SK-N-SH (cell line): ENCODE measurements at regions not wholly inside any gene's neighbourhood (a gene's known extent, or its start where the extent isn't known, plus 50 kb on each side); places are given as distances from the start of the nearest gene placed in this dataset.

ENCODE experiments used
- CTCF ChIA-PET: fragments of 300-600, 350-600 bp; formaldehyde crosslinking; extraction: SDS; loops from one replicate; lab custom pipeline; 2021; lab: Yijun Ruan, JAX
- POLR2A ChIA-PET: fragments of 350-600 bp; sonication (Branson Sonifier 250); formaldehyde crosslinking; extraction: SDS; loops from one replicate; lab custom pipeline; 2020; ENCODE audit warnings: antibody characterized with exemption, inconsistent platforms; lab: Yijun Ruan, JAX
- DNase-seq: peaks from one replicate; pipeline ENCODE4 v3.0.0; 2012
- H2AFZ ChIP-seq: fragments of 200-600 bp; sonication (generic); 2 replicates; pipeline ENCODE4 v1.8.1; 2016; ENCODE audit warnings: antibody characterized with exemption, mild to moderate bottlenecking, low read depth
- H3F3A ChIP-seq: fragments of 200-600 bp; sonication (generic); replicated peaks from 2 replicates; pipeline ENCODE3; 2016; ENCODE audit warnings: antibody characterized with exemption, mild to moderate bottlenecking; ENCODE audit not compliant: insufficient read depth
- H3K27ac ChIP-seq, 2 experiments: fragments of 200-500 bp in 1 of 2; fragments of 200-600 bp in 1 of 2; sonication (Bioruptor generic) in 1 of 2; sonication (generic), shearing (Covaris generic) in 1 of 2; 2 replicates each; pipeline versions ENCODE4 v1.5.1 to v1.6.1; 2014 to 2016; ENCODE audit warnings: low read depth in 2 of 2, inconsistent platforms in 1 of 2, low read length in 1 of 2, mild to moderate bottlenecking in 1 of 2, mixed read lengths in 1 of 2
- H3K27me3 ChIP-seq: fragments of 200-600 bp; sonication (generic), shearing (Covaris generic); 2 replicates; pipeline ENCODE4 v1.6.1; 2016; ENCODE audit warnings: mixed run types; ENCODE audit not compliant: insufficient read depth
- H3K36me3 ChIP-seq, 2 experiments: fragments of 200-500 bp in 1 of 2; fragments of 200-600 bp in 1 of 2; sonication (Bioruptor generic) in 1 of 2; sonication (generic) in 1 of 2; replicated peaks in 1 of 2; 2 replicates each; pipeline versions ENCODE3 to v1.5.1; 2014 to 2016; ENCODE audit warnings: low read length in 1 of 2, mild to moderate bottlenecking in 1 of 2; ENCODE audit not compliant: insufficient read depth in 2 of 2, control insufficient read depth in 1 of 2
- H3K4me1 ChIP-seq, 2 experiments: fragments of 200-500 bp in 1 of 2; fragments of 200-600 bp in 1 of 2; sonication (Bioruptor generic) in 1 of 2; sonication (generic), shearing (Covaris generic) in 1 of 2; 2 replicates each; pipeline versions ENCODE4 v1.5.1 to v1.6.1; 2014 to 2016; ENCODE audit warnings: low read depth in 1 of 2, low read length in 1 of 2, mixed run types in 1 of 2; ENCODE audit not compliant: insufficient read depth in 2 of 2, control insufficient read depth in 1 of 2
- H3K4me2 ChIP-seq: fragments of 200-600 bp; sonication (generic), shearing (Covaris generic); 2 replicates; pipeline ENCODE4 v1.6.1; 2017; ENCODE audit warnings: mixed run types
- H3K4me3 ChIP-seq, 2 experiments: fragments of 200-500 bp in 1 of 2; fragments of 200-600 bp in 1 of 2; sonication (Bioruptor generic) in 1 of 2; sonication (generic), shearing (Covaris generic) in 1 of 2; 2 replicates each; pipeline versions ENCODE4 v1.5.1 to v1.8.1; 2014 to 2016; ENCODE audit warnings: low read depth in 2 of 2, inconsistent platforms in 1 of 2, low read length in 1 of 2, mild to moderate bottlenecking in 1 of 2, mixed read lengths in 1 of 2, moderate library complexity in 1 of 2
- H3K79me2 ChIP-seq: fragments of 200-600 bp; sonication (generic); 2 replicates; pipeline ENCODE4 v1.8.1; 2017; ENCODE audit warnings: mild to moderate bottlenecking; ENCODE audit not compliant: insufficient read depth
- H3K9ac ChIP-seq: fragments of 200-600 bp; sonication (generic); 2 replicates; pipeline ENCODE4 v1.6.1; 2017; ENCODE audit warnings: mixed run types
- H3K9me2 ChIP-seq: fragments of 200-600 bp; sonication (generic); 2 replicates; pipeline ENCODE4 v1.6.1; 2017; ENCODE audit warnings: mixed run types
- H3K9me3 ChIP-seq: fragments of 200-600 bp; sonication (generic); 2 replicates; pipeline ENCODE4 v1.6.1; 2017; ENCODE audit warnings: mixed run types, mild to moderate bottlenecking, moderate library complexity
- H4K20me1 ChIP-seq: fragments of 200-600 bp; sonication (generic); 2 replicates; pipeline ENCODE4 v1.6.1; 2017; ENCODE audit warnings: mild to moderate bottlenecking, mixed run types; ENCODE audit not compliant: insufficient read depth
- CHD2 ChIP-seq: fragments of 150-350 bp; IDR thresholded peaks from 2 replicates; pipeline ENCODE4 v1.6.1; 2018; ENCODE audit warnings: low read length; ENCODE audit not compliant: partially characterized antibody
- ELF1 ChIP-seq: IDR thresholded peaks from 2 replicates; pipeline ENCODE4 v1.4.0; 2012
- EP300 ChIP-seq, 2 experiments: IDR thresholded peaks; 2 replicates each; pipeline versions ENCODE4 v1.4.0 to v1.6.1; 2012; ENCODE audit warnings: borderline replicate concordance in 1 of 2, low read depth in 1 of 2, low read length in 1 of 2
- EZH2phosphoT487 ChIP-seq: fragments of 200-600 bp; sonication (generic); IDR thresholded peaks from 2 replicates; pipeline ENCODE4 v1.6.1; 2017; ENCODE audit warnings: low read depth, mixed run types, mild to moderate bottlenecking, antibody characterized with exemption, moderate library complexity, borderline replicate concordance
- FOSL2 ChIP-seq: IDR thresholded peaks from 2 replicates; pipeline ENCODE4 v1.4.0; 2012; ENCODE audit warnings: low read depth, mild to moderate bottlenecking, moderate library complexity, borderline replicate concordance
- GABPA ChIP-seq: IDR thresholded peaks from 2 replicates; pipeline ENCODE4 v1.4.0; 2012; ENCODE audit warnings: low read depth, mild to moderate bottlenecking
- MEF2A ChIP-seq: IDR thresholded peaks from 2 replicates; pipeline ENCODE4 v1.4.0; 2012; ENCODE audit warnings: low read depth, borderline replicate concordance
- NFIC ChIP-seq: IDR thresholded peaks from 2 replicates; pipeline ENCODE4 v1.4.0; 2012; ENCODE audit warnings: borderline replicate concordance
- NRF1 ChIP-seq: IDR thresholded peaks from 2 replicates; pipeline ENCODE4 v1.6.1; 2012; ENCODE audit warnings: low read depth, mild to moderate bottlenecking, low read length
- RCOR1 ChIP-seq: fragments of 150-350 bp; IDR thresholded peaks from 2 replicates; pipeline ENCODE4 v1.6.1; 2017; ENCODE audit warnings: antibody characterized with exemption, low read length
- REST ChIP-seq: IDR thresholded peaks from 2 replicates; pipeline ENCODE4 v1.6.1; 2012; ENCODE audit warnings: mild to moderate bottlenecking, low read depth, low read length, moderate library complexity
- RFX5 ChIP-seq: IDR thresholded peaks from 2 replicates; pipeline ENCODE4 v1.6.1; 2012; ENCODE audit warnings: mild to moderate bottlenecking, improper control_type of control experiment, low read length
- RXRA ChIP-seq: IDR thresholded peaks from 2 replicates; pipeline ENCODE4 v1.4.0; 2012; ENCODE audit warnings: low read depth, mild to moderate bottlenecking, borderline replicate concordance
- SIN3A ChIP-seq: IDR thresholded peaks from 2 replicates; pipeline ENCODE4 v1.6.1; 2012; ENCODE audit warnings: low read depth, mild to moderate bottlenecking, low read length, moderate library complexity, borderline replicate concordance
- USF2 ChIP-seq: fragments of 150-350 bp; IDR thresholded peaks from 2 replicates; pipeline ENCODE4 v1.6.1; 2017; ENCODE audit warnings: antibody characterized with exemption, low read length, low read depth, borderline replicate concordance
- YY1 ChIP-seq: IDR thresholded peaks from 2 replicates; pipeline ENCODE4 v1.4.0; 2012; ENCODE audit warnings: low read depth, mild to moderate bottlenecking
- WGBS: methylation state at CpG from one replicate; pipeline ENCODE4 v1.1.6; 2017; ENCODE audit warnings: low lambda C conversion rate; 5-methylcytosine and 5-hydroxymethylcytosine counted together
- TF ChIP-seq, protein P1 (sequence below): IDR thresholded peaks from 2 replicates; pipeline ENCODE4 v1.4.0; 2012; ENCODE audit warnings: low read depth, borderline replicate concordance
- TF ChIP-seq, protein P2 (sequence below): IDR thresholded peaks from 2 replicates; pipeline ENCODE4 v1.4.0; 2012; ENCODE audit warnings: low read depth
- TF ChIP-seq, protein P3 (sequence below): fragments of 200-600 bp; sonication (generic); IDR thresholded peaks from 2 replicates; pipeline ENCODE4 v1.6.1; 2017; ENCODE audit warnings: antibody characterized with exemption, mild to moderate bottlenecking, moderate library complexity
- TF ChIP-seq, protein P4 (sequence below): IDR thresholded peaks from 2 replicates; pipeline ENCODE4 v1.4.0; 2012; ENCODE audit warnings: low read depth, borderline replicate concordance

GRCh38 chr12:112584266-112584722 is 165.5 kb downstream of the PTPN11 start:
- Histone ChIP-seq H3K4me1 (no peaks in the 10 kb centered on the region), H3K4me3 (no peak overlapping the region)

More at GRCh38 chr12:112584266-112584722, 165.5 kb downstream of the PTPN11 start:
- 59% methylated on average over 6 of the region's 7 CpGs for WGBS
- no peaks in the 10 kb centered on the region for H3K36me3 ChIP-seq
- no peak overlapping the region for H3K4me2 ChIP-seq
- CTCF ChIA-PET, result no interaction called here
- no peaks in the 10 kb centered on the region for H3K9me2 ChIP-seq
- no peaks in the 10 kb centered on the region for H3K9me3 ChIP-seq
- no peak for DNase-seq
- no peak overlapping the region for H3K27ac ChIP-seq
- H2AFZ ChIP-seq, result no peak overlapping the region
- H3K9ac ChIP-seq, result no peak overlapping the region
- no peaks in the 10 kb centered on the region for H3K27me3 ChIP-seq
- no peaks in the 10 kb centered on the region for H3K79me2 ChIP-seq
- no peaks in the 10 kb centered on the region for H3F3A ChIP-seq
- TF ChIP-seq RCOR1, result no peak
- TF ChIP-seq GABPA, result no peak
- no peak for TF ChIP-seq NFIC
- no peak for TF ChIP-seq FOSL2
- TF ChIP-seq USF2, result no peak
- no peak for TF ChIP-seq CHD2
- TF ChIP-seq YY1, result no peak
- TF ChIP-seq, protein P1, sequence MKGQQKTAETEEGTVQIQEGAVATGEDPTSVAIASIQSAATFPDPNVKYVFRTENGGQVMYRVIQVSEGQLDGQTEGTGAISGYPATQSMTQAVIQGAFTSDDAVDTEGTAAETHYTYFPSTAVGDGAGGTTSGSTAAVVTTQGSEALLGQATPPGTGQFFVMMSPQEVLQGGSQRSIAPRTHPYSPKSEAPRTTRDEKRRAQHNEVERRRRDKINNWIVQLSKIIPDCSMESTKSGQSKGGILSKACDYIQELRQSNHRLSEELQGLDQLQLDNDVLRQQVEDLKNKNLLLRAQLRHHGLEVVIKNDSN, result no peak
- no peak for TF ChIP-seq MEF2A
- TF ChIP-seq, protein P2, sequence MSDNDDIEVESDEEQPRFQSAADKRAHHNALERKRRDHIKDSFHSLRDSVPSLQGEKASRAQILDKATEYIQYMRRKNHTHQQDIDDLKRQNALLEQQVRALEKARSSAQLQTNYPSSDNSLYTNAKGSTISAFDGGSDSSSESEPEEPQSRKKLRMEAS, result no peak
- TF ChIP-seq, protein P3, sequence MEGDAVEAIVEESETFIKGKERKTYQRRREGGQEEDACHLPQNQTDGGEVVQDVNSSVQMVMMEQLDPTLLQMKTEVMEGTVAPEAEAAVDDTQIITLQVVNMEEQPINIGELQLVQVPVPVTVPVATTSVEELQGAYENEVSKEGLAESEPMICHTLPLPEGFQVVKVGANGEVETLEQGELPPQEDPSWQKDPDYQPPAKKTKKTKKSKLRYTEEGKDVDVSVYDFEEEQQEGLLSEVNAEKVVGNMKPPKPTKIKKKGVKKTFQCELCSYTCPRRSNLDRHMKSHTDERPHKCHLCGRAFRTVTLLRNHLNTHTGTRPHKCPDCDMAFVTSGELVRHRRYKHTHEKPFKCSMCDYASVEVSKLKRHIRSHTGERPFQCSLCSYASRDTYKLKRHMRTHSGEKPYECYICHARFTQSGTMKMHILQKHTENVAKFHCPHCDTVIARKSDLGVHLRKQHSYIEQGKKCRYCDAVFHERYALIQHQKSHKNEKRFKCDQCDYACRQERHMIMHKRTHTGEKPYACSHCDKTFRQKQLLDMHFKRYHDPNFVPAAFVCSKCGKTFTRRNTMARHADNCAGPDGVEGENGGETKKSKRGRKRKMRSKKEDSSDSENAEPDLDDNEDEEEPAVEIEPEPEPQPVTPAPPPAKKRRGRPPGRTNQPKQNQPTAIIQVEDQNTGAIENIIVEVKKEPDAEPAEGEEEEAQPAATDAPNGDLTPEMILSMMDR, result no peak
- TF ChIP-seq RFX5, result no peak
- TF ChIP-seq SIN3A, result no peak
- TF ChIP-seq RXRA, result no peak
- no peak for TF ChIP-seq REST
- no peak for TF ChIP-seq EZH2phosphoT487
- TF ChIP-seq, protein P4, sequence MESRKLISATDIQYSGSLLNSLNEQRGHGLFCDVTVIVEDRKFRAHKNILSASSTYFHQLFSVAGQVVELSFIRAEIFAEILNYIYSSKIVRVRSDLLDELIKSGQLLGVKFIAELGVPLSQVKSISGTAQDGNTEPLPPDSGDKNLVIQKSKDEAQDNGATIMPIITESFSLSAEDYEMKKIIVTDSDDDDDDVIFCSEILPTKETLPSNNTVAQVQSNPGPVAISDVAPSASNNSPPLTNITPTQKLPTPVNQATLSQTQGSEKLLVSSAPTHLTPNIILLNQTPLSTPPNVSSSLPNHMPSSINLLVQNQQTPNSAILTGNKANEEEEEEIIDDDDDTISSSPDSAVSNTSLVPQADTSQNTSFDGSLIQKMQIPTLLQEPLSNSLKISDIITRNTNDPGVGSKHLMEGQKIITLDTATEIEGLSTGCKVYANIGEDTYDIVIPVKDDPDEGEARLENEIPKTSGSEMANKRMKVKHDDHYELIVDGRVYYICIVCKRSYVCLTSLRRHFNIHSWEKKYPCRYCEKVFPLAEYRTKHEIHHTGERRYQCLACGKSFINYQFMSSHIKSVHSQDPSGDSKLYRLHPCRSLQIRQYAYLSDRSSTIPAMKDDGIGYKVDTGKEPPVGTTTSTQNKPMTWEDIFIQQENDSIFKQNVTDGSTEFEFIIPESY, result no peak
- no peak for TF ChIP-seq NRF1
- no peak for TF ChIP-seq EP300 (IDR thresholded peaks at IDR 0.05; ENCODE audit: borderline replicate concordance in 1 of 2, low read depth in 1 of 2, low read length in 1 of 2)
- no peak for TF ChIP-seq ELF1
- no peaks in the 10 kb centered on the region for H4K20me1 ChIP-seq
- POLR2A ChIA-PET, result no interaction called here
